ENCODE measurements at regions not wholly inside any gene's neighbourhood (a gene's known extent, or its start where the extent isn't known, plus 50 kb on each side); places are given as distances from the start of the nearest gene placed in this dataset.

DNA sequence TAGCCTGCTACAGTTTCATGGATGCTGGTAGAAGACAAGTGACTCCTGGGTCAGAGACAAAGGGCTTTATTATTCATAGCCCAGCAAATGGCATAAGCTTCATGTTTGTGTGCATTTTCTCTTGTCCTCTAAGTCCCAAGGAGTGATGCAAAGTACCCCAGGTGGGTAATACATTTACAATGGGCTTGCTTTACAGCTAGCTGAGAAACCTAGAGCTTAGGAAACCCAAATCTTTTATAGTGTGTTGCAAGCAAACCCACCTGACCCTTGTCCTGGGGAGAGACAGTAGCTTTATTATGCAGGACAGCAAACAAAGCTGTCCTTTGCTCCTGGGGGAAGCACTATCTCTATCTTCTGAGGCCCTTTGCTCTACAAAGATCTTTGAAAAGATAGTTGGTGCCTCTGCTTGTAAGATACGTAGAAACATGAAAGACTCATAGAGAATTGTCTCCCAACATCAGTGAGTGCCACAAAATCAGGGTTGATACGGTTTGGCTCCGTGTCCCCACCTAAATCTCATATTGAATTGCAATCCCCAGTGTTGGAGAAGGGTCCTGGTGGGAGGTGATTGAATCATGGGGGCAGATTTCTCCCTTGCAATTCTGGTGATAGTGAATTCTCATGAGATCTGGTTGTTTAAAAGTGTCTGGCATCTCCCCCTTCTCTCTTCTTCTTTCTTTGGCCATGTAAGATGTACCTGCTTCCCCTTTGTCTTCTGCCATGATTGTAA, 315.8 kb upstream of the USP24 start (continued):
- no peak for TF ChIP-seq EED (CRISPR knock-in tag; IDR thresholded peaks at IDR 0.05)
- peak; percentile 83 for TF ChIP-seq SIX1 (CRISPR knock-in tag; IDR thresholded peaks at IDR 0.05; ENCODE audit: borderline replicate concordance)
- no peak for TF ChIP-seq MXI1 (IDR thresholded peaks at IDR 0.05; ENCODE audit: borderline replicate concordance, low read depth, low read length)
- TF ChIP-seq SMYD3 (CRISPR knock-in tag; IDR thresholded peaks at IDR 0.05), result no peak
- TF ChIP-seq ZNF816 (CRISPR knock-in tag; IDR thresholded peaks at IDR 0.05; ENCODE audit: borderline replicate concordance), result no peak
- TF ChIP-seq TAF15 (IDR thresholded peaks at IDR 0.05; ENCODE audit: low read depth, low read length, poor library complexity, severe bottlenecking), result no peak
- TF ChIP-seq ZNF3 (CRISPR knock-in tag; IDR thresholded peaks at IDR 0.05), result no peak
- peak; percentile 21; the same call in 1 of the 2 replicates for TF ChIP-seq KDM1A (CRISPR knock-in tag; IDR thresholded peaks at IDR 0.05)
- TF ChIP-seq RBFOX2 (IDR thresholded peaks at IDR 0.05; ENCODE audit: low read depth, low read length), result peak; percentile 60
- TF ChIP-seq, protein P1, sequence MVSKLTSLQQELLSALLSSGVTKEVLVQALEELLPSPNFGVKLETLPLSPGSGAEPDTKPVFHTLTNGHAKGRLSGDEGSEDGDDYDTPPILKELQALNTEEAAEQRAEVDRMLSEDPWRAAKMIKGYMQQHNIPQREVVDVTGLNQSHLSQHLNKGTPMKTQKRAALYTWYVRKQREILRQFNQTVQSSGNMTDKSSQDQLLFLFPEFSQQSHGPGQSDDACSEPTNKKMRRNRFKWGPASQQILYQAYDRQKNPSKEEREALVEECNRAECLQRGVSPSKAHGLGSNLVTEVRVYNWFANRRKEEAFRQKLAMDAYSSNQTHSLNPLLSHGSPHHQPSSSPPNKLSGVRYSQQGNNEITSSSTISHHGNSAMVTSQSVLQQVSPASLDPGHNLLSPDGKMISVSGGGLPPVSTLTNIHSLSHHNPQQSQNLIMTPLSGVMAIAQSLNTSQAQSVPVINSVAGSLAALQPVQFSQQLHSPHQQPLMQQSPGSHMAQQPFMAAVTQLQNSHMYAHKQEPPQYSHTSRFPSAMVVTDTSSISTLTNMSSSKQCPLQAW (CRISPR knock-in tag; IDR thresholded peaks at IDR 0.05), result peak; percentile 68; the same call in 1 of the 2 replicates
- TF ChIP-seq ZNF124 (CRISPR knock-in tag; IDR thresholded peaks at IDR 0.05), result peak; percentile 78; the same call in 1 of the 2 replicates
- TF ChIP-seq, protein P2, sequence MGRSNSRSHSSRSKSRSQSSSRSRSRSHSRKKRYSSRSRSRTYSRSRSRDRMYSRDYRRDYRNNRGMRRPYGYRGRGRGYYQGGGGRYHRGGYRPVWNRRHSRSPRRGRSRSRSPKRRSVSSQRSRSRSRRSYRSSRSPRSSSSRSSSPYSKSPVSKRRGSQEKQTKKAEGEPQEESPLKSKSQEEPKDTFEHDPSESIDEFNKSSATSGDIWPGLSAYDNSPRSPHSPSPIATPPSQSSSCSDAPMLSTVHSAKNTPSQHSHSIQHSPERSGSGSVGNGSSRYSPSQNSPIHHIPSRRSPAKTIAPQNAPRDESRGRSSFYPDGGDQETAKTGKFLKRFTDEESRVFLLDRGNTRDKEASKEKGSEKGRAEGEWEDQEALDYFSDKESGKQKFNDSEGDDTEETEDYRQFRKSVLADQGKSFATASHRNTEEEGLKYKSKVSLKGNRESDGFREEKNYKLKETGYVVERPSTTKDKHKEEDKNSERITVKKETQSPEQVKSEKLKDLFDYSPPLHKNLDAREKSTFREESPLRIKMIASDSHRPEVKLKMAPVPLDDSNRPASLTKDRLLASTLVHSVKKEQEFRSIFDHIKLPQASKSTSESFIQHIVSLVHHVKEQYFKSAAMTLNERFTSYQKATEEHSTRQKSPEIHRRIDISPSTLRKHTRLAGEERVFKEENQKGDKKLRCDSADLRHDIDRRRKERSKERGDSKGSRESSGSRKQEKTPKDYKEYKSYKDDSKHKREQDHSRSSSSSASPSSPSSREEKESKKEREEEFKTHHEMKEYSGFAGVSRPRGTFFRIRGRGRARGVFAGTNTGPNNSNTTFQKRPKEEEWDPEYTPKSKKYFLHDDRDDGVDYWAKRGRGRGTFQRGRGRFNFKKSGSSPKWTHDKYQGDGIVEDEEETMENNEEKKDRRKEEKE (IDR thresholded peaks at IDR 0.05), result no peak
- TF ChIP-seq E2F2 (CRISPR knock-in tag; IDR thresholded peaks at IDR 0.05; ENCODE audit: borderline replicate concordance), result no peak
- TF ChIP-seq HNRNPLL (IDR thresholded peaks at IDR 0.05; ENCODE audit: low read depth, low read length, poor library complexity, severe bottlenecking), result no peak
- TF ChIP-seq ZNF639 (CRISPR knock-in tag; conservative IDR thresholded peaks at IDR 0.05), result no peak
- no peak for TF ChIP-seq SP2 (CRISPR knock-in tag; IDR thresholded peaks at IDR 0.05)
- TF ChIP-seq PTBP1 (IDR thresholded peaks at IDR 0.05; ENCODE audit: low read depth, low read length, poor library complexity, severe bottlenecking), result no peak
- no peak for TF ChIP-seq SUZ12 (IDR thresholded peaks at IDR 0.05; ENCODE audit: low read depth, low read length)
